HCEC 1CT (cell line): ENCODE measurements at regions not wholly inside any gene's neighbourhood (a gene's known extent, or its start where the extent isn't known, plus 50 kb on each side); places are given as distances from the start of the nearest gene placed in this dataset.

Source experiments
- DNase-seq: peaks from one replicate; pipeline ENCODE4 v3.0.0-alpha.2; 2017

DNA sequence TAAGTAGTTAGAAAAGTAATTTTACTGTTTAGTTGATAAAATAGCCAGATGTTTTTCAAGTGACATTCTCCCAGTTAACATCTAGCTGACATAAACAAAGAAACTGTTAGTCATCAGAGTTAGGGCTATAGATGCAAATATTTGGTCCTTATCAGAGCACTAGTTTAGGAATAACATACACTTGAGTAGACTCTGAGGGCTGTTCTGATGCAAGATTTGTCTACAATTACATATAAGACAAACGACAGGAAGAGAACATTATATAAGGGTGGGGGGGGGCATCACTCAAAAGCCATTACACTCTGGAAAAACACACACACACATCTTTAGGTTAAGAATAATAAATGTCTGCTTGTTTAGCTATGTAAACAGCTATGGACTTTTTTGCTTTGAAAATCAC is 554.4 kb upstream of the LRRTM1 start:
- DNase-seq, result no peak

DNA sequence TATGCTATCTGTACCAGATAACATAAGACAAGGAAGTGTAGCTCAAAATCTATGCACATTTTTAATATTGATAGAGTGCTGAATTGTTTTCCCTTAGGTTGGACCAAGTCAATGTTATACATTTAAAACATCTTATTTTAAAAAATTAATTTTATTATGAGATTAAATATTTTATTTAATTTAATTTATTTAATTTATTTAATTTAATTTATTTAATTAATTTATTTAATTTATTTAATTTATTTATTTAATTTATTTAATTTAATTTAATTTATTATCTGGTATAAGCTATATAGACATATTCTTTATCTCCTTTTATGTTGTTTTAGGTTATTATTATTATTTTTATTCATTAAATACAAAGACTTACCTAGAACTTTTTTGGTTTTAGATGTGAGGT is 551.7 kb upstream of the LRRTM1 start:
- no peak for DNase-seq

DNA sequence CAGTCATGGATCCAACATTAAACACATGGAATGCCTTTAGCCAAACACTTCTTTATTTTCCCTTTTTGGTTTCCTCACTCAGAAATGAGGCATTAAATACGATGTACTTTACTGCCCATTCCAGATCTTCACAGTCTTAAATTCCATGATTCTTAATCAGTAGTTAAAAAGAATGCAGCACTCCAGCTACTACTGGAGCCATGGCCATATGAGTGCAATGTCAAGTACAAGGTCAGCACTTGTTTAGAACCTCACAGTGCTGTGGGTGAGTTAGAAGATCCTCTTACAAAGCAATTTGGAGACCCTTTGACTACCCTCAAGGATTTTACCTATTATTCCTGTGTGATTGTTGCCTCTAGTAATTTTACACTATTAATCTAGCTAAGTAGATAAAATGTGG is 550.3 kb upstream of the LRRTM1 start:
- no peak for DNase-seq

DNA sequence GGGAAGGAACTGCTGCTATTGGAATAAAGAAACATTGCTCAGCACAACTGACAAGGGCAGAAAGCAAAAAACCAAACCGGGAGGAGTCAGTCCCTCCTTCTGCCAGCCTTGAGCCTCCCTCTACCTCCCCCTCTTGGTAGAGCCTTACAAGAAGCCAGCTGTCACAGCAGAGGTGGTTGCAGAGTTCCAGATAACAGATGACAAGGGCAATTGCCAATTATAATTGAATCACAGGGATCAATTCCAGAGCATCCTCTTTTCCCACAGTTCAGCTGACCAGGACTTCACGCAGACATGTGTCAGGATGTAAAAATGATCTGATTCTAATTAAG is 548.2 kb upstream of the LRRTM1 start:
- no peak for DNase-seq

DNA sequence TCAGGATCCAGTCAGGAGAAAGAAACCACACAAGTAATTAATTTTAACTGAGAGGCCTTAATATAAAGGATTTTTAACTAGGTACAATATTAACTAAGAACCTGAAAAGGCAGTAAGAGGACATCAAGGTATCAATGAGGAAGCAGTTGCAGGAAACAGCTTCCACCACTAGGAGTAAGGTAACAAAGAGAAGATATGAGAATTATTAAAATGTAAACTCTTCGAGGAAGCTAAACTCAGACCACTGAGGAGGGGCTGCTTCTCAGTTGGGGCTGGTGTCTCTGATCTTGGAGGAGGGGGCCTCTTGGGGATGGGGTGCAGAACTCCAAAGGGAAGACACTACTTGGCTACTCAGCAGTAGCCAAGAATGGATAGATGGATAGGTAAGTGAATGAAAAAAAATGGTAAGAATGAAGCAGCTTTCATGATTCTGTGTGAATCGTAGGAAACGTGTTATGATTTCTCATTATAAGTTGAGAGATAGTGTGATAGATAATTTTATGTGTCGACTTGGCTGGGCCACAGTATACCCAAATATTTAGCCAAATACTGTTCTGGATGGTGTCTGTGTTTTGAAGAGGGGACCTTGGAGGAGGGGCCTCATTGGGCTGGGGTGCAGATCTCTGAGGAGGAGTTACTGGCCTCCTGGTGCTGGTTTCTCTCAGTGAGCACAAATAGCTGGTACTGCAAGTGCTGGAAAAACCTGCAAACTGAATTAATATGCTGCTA is 547.7 kb upstream of the LRRTM1 start:
- no peak for DNase-seq

DNA sequence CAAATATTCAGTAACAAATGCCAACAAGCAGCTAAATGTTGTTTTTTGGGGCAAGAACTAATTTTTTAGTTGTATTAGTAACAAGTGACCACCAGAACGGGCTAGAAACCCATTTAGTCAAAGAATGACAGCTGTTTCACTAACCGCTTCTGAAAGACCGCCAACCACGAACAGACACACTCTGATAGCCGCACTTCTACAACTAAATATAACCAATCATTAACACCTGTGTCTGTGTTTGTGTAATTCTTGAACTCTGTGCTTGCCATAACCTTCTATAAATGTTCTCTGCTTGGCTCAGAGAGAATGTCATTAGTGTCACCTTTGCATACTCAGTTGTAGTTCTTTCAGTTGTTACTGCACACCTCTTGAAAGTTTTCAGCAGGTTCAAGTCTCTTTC is 526.3 kb upstream of the LRRTM1 start:
- DNase-seq, result no peak

DNA sequence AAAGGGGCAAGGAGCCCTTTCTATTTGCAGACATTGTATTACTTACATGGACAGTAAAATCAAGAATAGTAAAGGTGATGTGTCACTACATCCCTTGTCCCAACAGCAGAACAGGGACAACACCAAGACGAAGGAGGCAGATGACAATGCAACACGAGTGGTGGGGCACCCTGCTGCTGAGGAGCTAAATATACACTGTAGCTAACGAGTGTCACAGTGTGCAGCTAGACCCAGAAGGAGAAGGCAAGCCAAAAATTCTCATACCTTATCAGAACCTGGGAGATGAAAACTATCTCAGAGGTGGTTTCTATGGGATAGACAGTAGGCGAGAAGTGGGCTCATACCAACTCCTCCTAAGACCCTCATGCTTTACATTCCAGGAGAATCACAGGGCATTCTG is 518.4 kb upstream of the LRRTM1 start:
- DNase-seq, result no peak

DNA sequence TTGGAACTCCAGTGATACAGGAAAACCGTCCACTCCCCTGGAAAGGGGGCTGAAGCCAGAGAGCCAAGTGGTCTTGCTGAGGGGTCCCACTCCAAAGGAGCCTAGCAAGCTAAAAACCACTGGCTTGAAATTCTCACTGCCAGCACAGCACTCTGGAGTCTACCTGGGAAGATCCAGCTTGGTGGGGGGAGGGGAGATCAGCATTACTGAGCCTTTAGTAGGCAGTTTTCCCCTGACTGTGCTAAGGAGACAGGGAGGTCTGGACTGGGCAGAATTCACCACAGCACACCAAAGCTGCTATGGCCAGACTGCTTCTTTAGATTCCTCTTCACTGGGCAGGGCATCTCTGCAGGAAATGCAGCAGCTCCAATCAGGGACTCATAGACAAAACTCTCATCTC is 510.7 kb upstream of the LRRTM1 start:
- no peak for DNase-seq

DNA sequence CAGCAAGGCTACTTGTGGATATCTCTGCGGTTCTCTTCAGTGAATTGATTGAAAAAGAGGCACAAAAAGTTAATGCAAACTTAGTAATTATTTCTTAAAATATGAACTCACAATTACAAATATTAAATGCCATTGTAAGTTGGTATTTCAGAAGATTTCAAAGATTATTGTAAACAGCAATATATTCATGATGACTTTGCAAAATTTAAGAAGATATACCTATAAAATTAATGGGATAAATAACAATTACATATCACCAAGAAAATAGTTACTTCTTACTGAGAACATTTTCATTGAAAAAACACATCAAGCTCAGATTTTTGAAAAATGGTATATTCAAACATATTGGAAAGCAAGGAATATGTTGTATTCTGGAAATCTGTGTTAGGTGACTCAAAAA is 482.0 kb upstream of the LRRTM1 start:
- DNase-seq, result no peak

DNA sequence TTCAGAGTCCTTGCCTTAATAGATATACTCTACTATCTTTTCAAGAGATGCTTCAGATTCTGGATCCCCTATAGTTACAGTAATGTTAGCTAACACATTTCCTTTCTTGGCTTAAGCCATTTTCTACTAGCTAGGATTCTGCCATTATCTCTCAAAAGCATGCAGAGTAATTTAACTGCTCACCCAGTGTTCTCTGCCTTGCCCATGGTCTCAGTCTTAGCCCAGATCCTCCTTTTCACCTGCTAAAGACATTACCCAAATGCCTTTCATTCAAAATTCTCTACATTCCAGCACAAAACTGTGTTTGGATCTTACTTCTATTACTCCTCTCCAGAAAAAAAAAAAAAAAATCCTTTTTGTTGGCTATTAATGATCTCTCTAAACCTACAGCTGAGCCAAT is 474.2 kb upstream of the LRRTM1 start:
- no peak for DNase-seq

DNA sequence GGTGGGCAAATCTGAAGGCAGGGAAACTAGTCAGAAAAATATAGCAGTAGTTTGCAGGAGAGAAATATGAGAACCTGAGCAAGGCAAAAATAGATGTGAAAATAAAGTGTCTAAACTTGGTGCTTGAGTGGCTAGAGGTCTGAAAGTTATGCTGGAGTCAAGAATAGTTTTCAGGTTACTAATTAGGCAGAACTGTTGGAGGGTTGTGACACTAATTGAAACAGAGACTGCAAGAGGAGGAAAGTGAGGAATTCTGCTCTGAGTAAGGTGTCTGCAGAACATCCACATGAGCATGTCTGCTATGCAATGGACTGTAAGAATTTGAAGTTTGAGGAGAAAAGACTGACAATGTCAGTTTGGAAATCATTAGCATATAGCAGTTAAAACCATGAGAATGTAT is 444.0 kb upstream of the LRRTM1 start:
- no peak for DNase-seq

DNA sequence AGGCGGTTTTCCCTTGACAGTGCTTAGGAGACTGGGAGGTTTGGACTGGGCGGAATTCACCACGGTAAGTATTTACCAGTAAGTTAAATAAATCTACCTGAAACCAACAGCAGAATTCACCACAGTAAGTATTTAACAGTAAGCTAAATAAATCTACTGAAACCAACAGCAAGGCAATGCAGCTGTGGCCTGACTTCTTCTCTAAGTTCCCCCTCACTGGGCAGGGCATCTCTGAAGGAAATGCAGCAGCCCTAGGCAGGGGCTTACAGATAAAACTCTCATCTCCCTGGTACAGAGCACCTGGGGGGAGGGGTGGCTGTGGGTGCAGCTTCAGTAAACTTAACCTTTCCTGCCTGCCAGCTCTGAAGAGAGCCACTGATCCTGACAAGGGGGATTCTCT is 432.5 kb upstream of the LRRTM1 start:
- no peak for DNase-seq

DNA sequence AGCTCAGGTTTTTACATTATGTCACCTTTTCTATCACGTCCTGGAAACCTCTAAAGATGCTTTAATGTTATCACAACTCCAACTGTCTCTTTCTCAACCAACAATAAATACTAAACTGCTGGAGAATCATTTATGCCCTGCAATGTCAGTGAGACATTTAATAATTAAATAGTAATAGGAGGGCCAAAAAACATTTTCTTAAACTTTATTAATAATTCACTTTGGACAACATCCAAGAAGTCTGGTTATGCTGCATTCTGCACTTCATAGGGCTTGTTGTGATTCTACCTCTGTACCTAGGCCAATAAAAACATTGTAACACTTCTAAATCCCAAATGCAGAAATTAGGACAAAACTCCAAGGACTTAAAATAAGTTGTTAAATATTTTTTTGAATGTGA is 420.4 kb upstream of the LRRTM1 start:
- DNase-seq, result no peak

DNA sequence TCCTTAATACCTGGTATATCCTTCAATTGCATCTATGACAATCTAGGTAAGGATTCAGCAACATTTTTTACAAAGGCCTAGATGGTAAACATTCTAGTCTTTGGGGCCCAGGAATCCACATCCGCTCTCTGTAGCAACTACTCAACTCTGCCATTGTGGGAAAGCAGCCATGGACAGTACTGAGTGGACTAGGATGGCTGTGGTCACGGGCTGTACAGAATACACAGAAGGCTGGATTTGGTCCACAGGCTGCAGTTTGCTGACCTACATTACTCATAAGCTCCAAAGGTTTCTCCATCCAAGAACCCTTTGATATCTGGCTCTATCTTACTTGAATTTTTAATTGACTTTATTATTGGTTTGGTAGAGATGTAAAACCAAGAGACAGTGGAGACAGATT is 418.3 kb upstream of the LRRTM1 start:
- no peak for DNase-seq

DNA sequence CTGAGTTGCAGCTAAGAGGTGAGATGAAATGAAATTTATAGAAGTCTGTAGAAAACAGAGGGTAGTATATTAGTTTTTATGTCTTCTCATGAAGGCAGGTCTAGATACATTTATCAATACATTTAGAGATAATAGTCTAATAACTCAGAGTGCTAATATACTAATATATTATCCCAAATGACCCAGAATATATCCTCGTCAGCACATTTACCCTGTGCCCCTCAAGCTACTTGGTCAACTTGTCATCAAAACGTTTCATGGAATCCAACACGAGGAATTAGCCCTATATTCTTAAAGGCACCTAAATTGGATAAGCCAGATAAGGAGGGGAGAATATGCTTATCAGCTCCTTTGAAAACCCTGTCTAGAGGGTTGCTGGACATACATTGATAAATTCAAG is 415.1 kb upstream of the LRRTM1 start:
- no peak for DNase-seq

DNA sequence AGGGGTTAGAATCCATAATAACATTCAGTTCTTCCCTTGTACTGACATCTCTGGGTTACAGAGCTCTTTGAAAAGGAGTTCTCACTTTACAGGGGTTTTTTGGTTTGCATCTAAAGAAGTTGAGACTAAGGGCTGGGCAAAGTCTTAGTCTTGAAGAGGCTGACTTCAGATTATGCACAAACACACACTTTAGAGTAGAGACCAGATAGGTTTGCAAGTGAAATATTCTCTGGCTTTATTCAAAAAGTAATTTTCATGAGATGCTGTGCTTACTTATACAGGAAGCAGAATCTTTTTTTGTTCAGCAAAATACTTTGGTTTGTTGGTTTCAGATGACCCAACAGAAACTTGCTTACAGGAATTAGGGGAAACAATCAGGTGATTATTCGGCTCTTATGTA is 410.9 kb upstream of the LRRTM1 start:
- no peak for DNase-seq

DNA sequence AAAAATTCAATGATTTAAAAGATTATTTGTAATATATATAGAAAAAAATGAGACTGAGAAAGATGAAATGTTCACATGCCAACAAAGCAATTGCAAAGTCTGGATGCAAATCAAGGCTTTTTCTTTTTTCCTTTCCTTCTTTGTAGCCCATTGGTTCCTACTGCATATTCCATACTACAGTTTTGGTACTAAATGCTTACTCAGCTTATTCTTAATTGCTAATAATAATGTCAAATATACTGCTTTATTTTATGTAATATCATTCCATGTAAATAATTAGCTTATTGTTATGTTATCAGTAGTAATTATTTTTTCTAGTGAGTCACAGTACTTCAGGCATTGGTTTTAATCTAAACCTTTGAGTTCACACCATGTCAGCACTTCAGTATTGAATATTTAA is 407.4 kb upstream of the LRRTM1 start:
- no peak for DNase-seq

DNA sequence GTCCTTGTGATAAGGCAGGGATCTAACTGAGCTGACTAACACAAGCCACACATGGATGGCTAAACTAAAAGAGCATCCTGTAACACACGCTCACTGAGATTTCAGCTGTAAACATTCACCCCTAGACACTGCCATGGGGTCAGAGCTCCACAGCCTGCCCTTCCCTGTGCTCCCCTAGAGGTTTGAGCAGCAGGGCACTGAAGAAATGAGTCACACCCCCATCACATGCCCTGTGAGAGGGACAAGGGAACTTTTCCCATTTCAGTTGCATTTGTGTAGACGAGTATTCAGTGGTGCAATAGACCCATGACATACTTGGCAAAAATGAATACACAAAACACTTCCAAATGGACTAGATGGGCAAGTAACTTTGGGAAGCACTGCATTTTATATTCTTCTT is 402.4 kb upstream of the LRRTM1 start:
- no peak for DNase-seq

DNA sequence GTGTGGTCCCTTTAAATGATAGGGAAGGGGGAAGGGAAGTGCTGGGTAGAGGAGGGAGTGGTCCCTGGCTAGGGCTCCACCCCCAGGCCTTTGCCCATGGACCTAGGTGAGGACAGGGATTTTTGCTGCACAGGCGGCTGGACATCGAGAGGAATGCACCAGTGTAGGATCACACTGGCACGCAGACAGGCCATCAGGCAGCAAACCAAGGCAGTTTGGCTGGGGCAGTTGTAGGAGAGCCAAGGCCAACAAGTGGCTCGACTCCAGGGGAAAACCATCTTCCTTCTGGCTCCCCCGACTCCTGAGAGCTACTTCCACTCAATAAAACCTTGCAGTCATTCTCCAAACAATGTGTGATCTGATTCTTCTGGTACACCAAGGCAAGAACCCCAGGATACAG is 402.0 kb upstream of the LRRTM1 start:
- DNase-seq, result no peak

DNA sequence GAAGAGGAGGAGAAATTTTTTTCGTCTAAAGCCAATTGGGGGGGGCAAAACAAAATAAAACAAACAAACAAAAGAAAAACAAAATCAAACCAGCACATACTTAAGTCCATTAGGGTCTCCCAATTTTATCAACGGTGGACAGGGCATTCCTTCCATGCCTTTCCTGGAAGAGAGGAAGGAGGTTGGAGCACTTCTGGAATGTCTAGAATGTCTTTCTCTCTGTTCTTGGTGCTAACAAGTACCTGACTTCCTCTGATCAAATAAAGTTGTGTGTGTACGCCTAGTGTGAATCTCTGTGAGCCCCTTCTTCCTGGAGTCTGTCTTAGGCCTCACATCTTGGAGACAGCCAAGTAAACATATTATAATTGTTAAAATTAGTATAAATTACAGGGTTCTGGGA is 399.0 kb upstream of the LRRTM1 start:
- DNase-seq, result no peak

DNA sequence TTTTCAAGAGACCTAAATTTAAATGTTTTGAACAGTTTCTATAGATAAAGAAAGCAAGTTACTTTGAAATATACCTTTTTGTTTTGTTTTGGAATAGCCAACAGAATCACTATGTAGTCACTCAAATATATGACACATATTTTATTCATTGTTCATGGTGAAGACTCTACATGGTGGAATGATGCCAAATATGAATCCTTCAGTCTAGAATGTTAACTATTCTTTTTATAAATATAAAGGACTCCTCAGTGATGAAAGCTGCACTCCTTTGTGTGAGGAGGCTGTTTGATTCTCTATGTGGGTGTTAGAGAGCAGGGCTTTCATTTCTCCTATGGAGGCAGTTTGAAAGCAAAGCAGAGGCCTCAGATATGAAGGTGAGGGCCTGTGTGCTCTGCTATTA is 396.4 kb upstream of the LRRTM1 start:
- no peak for DNase-seq
